ENCODE measurements at regions not wholly inside any gene's neighbourhood (a gene's known extent, or its start where the extent isn't known, plus 50 kb on each side); places are given as distances from the start of the nearest gene placed in this dataset.
"Not testable (repeated sequence)": the region's sequence is repeated elsewhere in the genome, so short reads cannot be mapped to it uniquely, and the experiment has no call there.

GRCh38 chr11:29447821-29448220 is 569.0 kb downstream of the KCNA4 start:
- no peak overlapping the region for H3K14ac ChIP-seq (ENCODE audit: low read length)
- no CpG with 5 or more reads among the region's 1 CpG for WGBS (ENCODE audit: extremely low coverage, insufficient coverage, insufficient read length)

GRCh38 chr11:29446132-29446531 is 570.7 kb downstream of the KCNA4 start:
- Histone ChIP-seq H3K4me2 (ENCODE audit: low read length) (no peak overlapping the region), H3K18ac (ENCODE audit: low read length) (no peak overlapping the region), H3K9me3 (ENCODE audit: insufficient read depth, low read depth, low read length) (no peaks in the 10 kb centered on the region), H2AFZ (ENCODE audit: insufficient read depth, low read length, poor library complexity) (no peak overlapping the region), H4K8ac (ENCODE audit: low read depth, low read length) (no peak overlapping the region), H3K79me2 (ENCODE audit: control insufficient read depth, insufficient read depth, low read length, poor library complexity) (no peaks in the 10 kb centered on the region), H3K9ac (ENCODE audit: low read length) (no peak overlapping the region), H2BK12ac (ENCODE audit: low read length) (no peak overlapping the region), H3K14ac (ENCODE audit: low read length) (no peak overlapping the region), H3K4me3 (ENCODE audit: low read depth, low read length) (no peak overlapping the region), H4K12ac (ENCODE audit: low read depth, low read length) (no peak overlapping the region), H3K27me3 (ENCODE audit: insufficient read depth, low read length) (no peaks in the 10 kb centered on the region), H4K91ac (ENCODE audit: low read depth, low read length) (no peak overlapping the region), H3K23ac (ENCODE audit: low read length) (no peak overlapping the region), H3K4ac (ENCODE audit: low read depth, low read length) (no peak overlapping the region), H3K27ac (ENCODE audit: low read depth, low read length) (no peak overlapping the region), H2BK5ac (ENCODE audit: low read depth, low read length, poor library complexity) (no peak overlapping the region), H2BK120ac (ENCODE audit: insufficient read depth, low read length, poor library complexity) (no peak overlapping the region), H3K79me1 (ENCODE audit: low read length) (no peaks in the 10 kb centered on the region), H2AK5ac (ENCODE audit: low read length) (no peak overlapping the region), H3K4me1 (ENCODE audit: control insufficient read depth in 1 of 2, insufficient read depth in 2 of 2, low read length in 2 of 2) (no peaks in the 10 kb centered on the region), H3K36me3 (ENCODE audit: control insufficient read depth in 1 of 2, insufficient read depth in 2 of 2, low read length in 2 of 2) (no peaks in the 10 kb centered on the region)
- no CpG with 5 or more reads among the region's 7 CpGs for WGBS (ENCODE audit: extremely low coverage, insufficient coverage, insufficient read length)
- no peak for DNase-seq

More at GRCh38 chr11:29447821-29448220, 569.0 kb downstream of the KCNA4 start:
- Histone ChIP-seq H2AK5ac (ENCODE audit: low read length) (no peak overlapping the region), H2BK5ac (ENCODE audit: low read depth, low read length, poor library complexity) (no peak overlapping the region), H4K12ac (ENCODE audit: low read depth, low read length) (no peak overlapping the region), H2BK12ac (ENCODE audit: low read length) (no peak overlapping the region), H3K27ac (ENCODE audit: low read depth, low read length) (no peak overlapping the region), H3K4me1 (ENCODE audit: control insufficient read depth in 1 of 2, insufficient read depth in 2 of 2, low read length in 2 of 2) (no peaks in the 10 kb centered on the region), H4K8ac (ENCODE audit: low read depth, low read length) (no peak overlapping the region), H3K23ac (ENCODE audit: low read length) (no peak overlapping the region), H3K79me2 (ENCODE audit: control insufficient read depth, insufficient read depth, low read length, poor library complexity) (no peaks in the 10 kb centered on the region), H3K9me3 (ENCODE audit: insufficient read depth, low read depth, low read length) (no peaks in the 10 kb centered on the region), H2AFZ (ENCODE audit: insufficient read depth, low read length, poor library complexity) (no peak overlapping the region), H3K79me1 (ENCODE audit: low read length) (no peaks in the 10 kb centered on the region), H3K4ac (ENCODE audit: low read depth, low read length) (no peak overlapping the region), H3K4me2 (ENCODE audit: low read length) (no peak overlapping the region), H3K9ac (ENCODE audit: low read length) (no peak overlapping the region), H3K4me3 (ENCODE audit: low read depth, low read length) (no peak overlapping the region), H2BK120ac (ENCODE audit: insufficient read depth, low read length, poor library complexity) (no peak overlapping the region), H4K91ac (ENCODE audit: low read depth, low read length) (no peak overlapping the region), H3K27me3 (ENCODE audit: insufficient read depth, low read length) (no peaks in the 10 kb centered on the region), H3K18ac (ENCODE audit: low read length) (no peak overlapping the region), H3K36me3 (ENCODE audit: control insufficient read depth in 1 of 2, insufficient read depth in 2 of 2, low read length in 2 of 2) (no peaks in the 10 kb centered on the region)
- DNase-seq: no peak

- not testable (repeated sequence) for H2BK120ac ChIP-seq (ENCODE audit: insufficient read depth, low read length, poor library complexity); DNase-seq
- WGBS (ENCODE audit: extremely low coverage, insufficient coverage, insufficient read length): no CpG with 5 or more reads among the region's 3 CpGs
Measured at GRCh38 chr11:29445191-29445590, 571.6 kb downstream of the KCNA4 start.

GRCh38 chr11:29438815-29439214 is 578.0 kb downstream of the KCNA4 start:
- H3K27ac ChIP-seq (ENCODE audit: low read depth, low read length): no peak overlapping the region
- H2BK12ac ChIP-seq (ENCODE audit: low read length): no peak overlapping the region
- H2AFZ ChIP-seq (ENCODE audit: insufficient read depth, low read length, poor library complexity): no peak overlapping the region
- no peak overlapping the region for H3K18ac ChIP-seq (ENCODE audit: low read length)
- no peaks in the 10 kb centered on the region for H3K36me3 ChIP-seq (ENCODE audit: control insufficient read depth in 1 of 2, insufficient read depth in 2 of 2, low read length in 2 of 2)
- H2AK5ac ChIP-seq (ENCODE audit: low read length): no peak overlapping the region
- DNase-seq: no peak
- no peak overlapping the region for H3K14ac ChIP-seq (ENCODE audit: low read length)
- H2BK5ac ChIP-seq (ENCODE audit: low read depth, low read length, poor library complexity): no peak overlapping the region
- H4K8ac ChIP-seq (ENCODE audit: low read depth, low read length): no peak overlapping the region
- no peak overlapping the region for H3K4ac ChIP-seq (ENCODE audit: low read depth, low read length)
- no peaks in the 10 kb centered on the region for H3K4me1 ChIP-seq (ENCODE audit: control insufficient read depth in 1 of 2, insufficient read depth in 2 of 2, low read length in 2 of 2)
- no peak overlapping the region for H3K4me2 ChIP-seq (ENCODE audit: low read length)
- no peaks in the 10 kb centered on the region for H3K27me3 ChIP-seq (ENCODE audit: insufficient read depth, low read length)
- H3K9me3 ChIP-seq (ENCODE audit: insufficient read depth, low read depth, low read length): no peaks in the 10 kb centered on the region
- no peak overlapping the region for H4K12ac ChIP-seq (ENCODE audit: low read depth, low read length)
- H2BK120ac ChIP-seq (ENCODE audit: insufficient read depth, low read length, poor library complexity): no peak overlapping the region
- H3K23ac ChIP-seq (ENCODE audit: low read length): no peak overlapping the region
- no peaks in the 10 kb centered on the region for H3K79me1 ChIP-seq (ENCODE audit: low read length)
- H3K4me3 ChIP-seq (ENCODE audit: low read depth, low read length): no peak overlapping the region
- H3K9ac ChIP-seq (ENCODE audit: low read length): no peak overlapping the region
- H4K91ac ChIP-seq (ENCODE audit: low read depth, low read length): no peak overlapping the region
- no CpG with 5 or more reads among the region's 1 CpG for WGBS (ENCODE audit: extremely low coverage, insufficient coverage, insufficient read length)
- H3K79me2 ChIP-seq (ENCODE audit: control insufficient read depth, insufficient read depth, low read length, poor library complexity): no peaks in the 10 kb centered on the region

More at GRCh38 chr11:29445191-29445590, 571.6 kb downstream of the KCNA4 start:
- H3K4me2 ChIP-seq (ENCODE audit: low read length); H3K14ac ChIP-seq (ENCODE audit: low read length); H3K9ac ChIP-seq (ENCODE audit: low read length); H3K23ac ChIP-seq (ENCODE audit: low read length); H2AK5ac ChIP-seq (ENCODE audit: low read length); H2BK5ac ChIP-seq (ENCODE audit: low read depth, low read length, poor library complexity); H3K18ac ChIP-seq (ENCODE audit: low read length); H2AFZ ChIP-seq (ENCODE audit: insufficient read depth, low read length, poor library complexity); H4K12ac ChIP-seq (ENCODE audit: low read depth, low read length); H3K27ac ChIP-seq (ENCODE audit: low read depth, low read length); H3K4ac ChIP-seq (ENCODE audit: low read depth, low read length); H3K9me3 ChIP-seq (ENCODE audit: insufficient read depth, low read depth, low read length); H2BK12ac ChIP-seq (ENCODE audit: low read length); H3K79me2 ChIP-seq (ENCODE audit: control insufficient read depth, insufficient read depth, low read length, poor library complexity); H3K79me1 ChIP-seq (ENCODE audit: low read length); H3K36me3 ChIP-seq (ENCODE audit: control insufficient read depth in 1 of 2, insufficient read depth in 2 of 2, low read length in 2 of 2); H3K4me3 ChIP-seq (ENCODE audit: low read depth, low read length); H4K91ac ChIP-seq (ENCODE audit: low read depth, low read length); H3K27me3 ChIP-seq (ENCODE audit: insufficient read depth, low read length); H4K8ac ChIP-seq (ENCODE audit: low read depth, low read length); H3K4me1 ChIP-seq (ENCODE audit: control insufficient read depth in 1 of 2, insufficient read depth in 2 of 2, low read length in 2 of 2): not testable (repeated sequence)

Measured in trophoblast cell (in vitro differentiated cells and primary cell).